ENCODE measurements at regions not wholly inside any gene's neighbourhood (a gene's known extent, or its start where the extent isn't known, plus 50 kb on each side); places are given as distances from the start of the nearest gene placed in this dataset.

- no peak for DNase-seq (ENCODE audit: low read depth)
- H3K4me3 ChIP-seq (ENCODE audit: control insufficient read depth, low read depth, low read length), result no peak overlapping the region
- TF ChIP-seq, protein P1, sequence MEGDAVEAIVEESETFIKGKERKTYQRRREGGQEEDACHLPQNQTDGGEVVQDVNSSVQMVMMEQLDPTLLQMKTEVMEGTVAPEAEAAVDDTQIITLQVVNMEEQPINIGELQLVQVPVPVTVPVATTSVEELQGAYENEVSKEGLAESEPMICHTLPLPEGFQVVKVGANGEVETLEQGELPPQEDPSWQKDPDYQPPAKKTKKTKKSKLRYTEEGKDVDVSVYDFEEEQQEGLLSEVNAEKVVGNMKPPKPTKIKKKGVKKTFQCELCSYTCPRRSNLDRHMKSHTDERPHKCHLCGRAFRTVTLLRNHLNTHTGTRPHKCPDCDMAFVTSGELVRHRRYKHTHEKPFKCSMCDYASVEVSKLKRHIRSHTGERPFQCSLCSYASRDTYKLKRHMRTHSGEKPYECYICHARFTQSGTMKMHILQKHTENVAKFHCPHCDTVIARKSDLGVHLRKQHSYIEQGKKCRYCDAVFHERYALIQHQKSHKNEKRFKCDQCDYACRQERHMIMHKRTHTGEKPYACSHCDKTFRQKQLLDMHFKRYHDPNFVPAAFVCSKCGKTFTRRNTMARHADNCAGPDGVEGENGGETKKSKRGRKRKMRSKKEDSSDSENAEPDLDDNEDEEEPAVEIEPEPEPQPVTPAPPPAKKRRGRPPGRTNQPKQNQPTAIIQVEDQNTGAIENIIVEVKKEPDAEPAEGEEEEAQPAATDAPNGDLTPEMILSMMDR (IDR thresholded peaks at IDR 0.05; ENCODE audit: control insufficient read depth, insufficient read depth, low read depth, low read length, missing control alignments), result no peak
Measured at GRCh38 chr5:39811381-39811780, 386.6 kb upstream of the DAB2 start.

DNA sequence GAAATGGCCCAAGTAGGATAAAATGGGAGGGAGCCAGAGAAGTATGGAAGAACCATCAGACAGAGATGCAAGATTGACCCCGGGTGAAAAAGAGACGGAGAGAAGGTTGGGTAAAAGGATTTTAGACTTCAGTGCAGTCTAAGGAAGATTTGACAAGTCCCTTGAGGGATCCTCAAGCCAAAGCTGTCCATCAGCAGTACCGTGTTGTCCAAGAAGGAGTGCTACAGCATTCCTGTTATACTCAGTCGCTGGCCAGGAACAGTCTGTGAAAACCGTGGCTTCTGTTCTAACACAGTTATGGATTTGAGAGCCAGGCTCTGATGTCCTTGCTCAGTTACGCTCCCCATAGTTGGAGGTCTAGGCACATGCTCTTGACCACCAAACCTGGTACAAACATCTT, 383.9 kb upstream of the DAB2 start:
- DNase-seq (ENCODE audit: low read depth), result no peak
- TF ChIP-seq, protein P1 (IDR thresholded peaks at IDR 0.05; ENCODE audit: control insufficient read depth, insufficient read depth, low read depth, low read length, missing control alignments), result no peak
- no peak overlapping the region for H3K4me3 ChIP-seq (ENCODE audit: control insufficient read depth, low read depth, low read length)

GRCh38 chr5:39801306-39801705, 376.5 kb upstream of the DAB2 start:
- H3K4me3 ChIP-seq (ENCODE audit: control insufficient read depth, low read depth, low read length), result no peak overlapping the region
- TF ChIP-seq, protein P1 (IDR thresholded peaks at IDR 0.05; ENCODE audit: control insufficient read depth, insufficient read depth, low read depth, low read length, missing control alignments), result no peak
- DNase-seq (ENCODE audit: low read depth), result no peak

DNA sequence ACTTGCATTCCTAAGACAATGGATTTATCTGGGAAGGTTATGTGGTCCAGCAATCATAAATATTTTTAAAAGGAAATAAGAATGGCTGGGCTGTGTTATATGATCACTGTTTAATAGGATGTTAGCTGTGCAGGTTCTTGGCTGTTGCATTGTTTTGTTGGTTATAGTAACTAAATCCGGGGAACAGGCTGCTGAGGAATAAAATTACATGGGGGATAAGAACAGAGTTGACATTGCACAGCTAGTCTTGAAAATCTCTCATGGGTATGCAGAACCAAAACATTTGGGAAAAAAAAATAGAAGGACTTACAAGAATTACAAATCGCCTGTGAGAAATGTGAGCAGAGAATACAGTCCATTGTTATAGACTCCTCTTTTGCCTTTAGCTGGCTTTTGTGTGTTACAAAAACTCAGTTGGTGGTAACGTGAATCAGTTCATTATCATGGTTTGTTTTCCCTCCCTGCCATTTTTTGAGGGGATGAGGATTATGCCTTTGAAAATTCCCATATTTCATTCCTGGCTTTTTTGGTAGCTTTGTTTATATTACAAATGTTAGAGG, 375.3 kb upstream of the DAB2 start:
- H3K4me3 ChIP-seq (ENCODE audit: control insufficient read depth, low read depth, low read length), result no peak overlapping the region
- DNase-seq (ENCODE audit: low read depth), result no peak
- TF ChIP-seq, protein P1 (IDR thresholded peaks at IDR 0.05; ENCODE audit: control insufficient read depth, insufficient read depth, low read depth, low read length, missing control alignments), result no peak

GRCh38 chr5:39799242-39799641, 374.5 kb upstream of the DAB2 start:
- no peak overlapping the region for H3K4me3 ChIP-seq (ENCODE audit: control insufficient read depth, low read depth, low read length)
- TF ChIP-seq, protein P1 (IDR thresholded peaks at IDR 0.05; ENCODE audit: control insufficient read depth, insufficient read depth, low read depth, low read length, missing control alignments), result no peak
- DNase-seq (ENCODE audit: low read depth), result no peak

GRCh38 chr5:39794513-39795210, 369.9 kb upstream of the DAB2 start:
- no peak for DNase-seq (ENCODE audit: low read depth)
- TF ChIP-seq, protein P1 (IDR thresholded peaks at IDR 0.05; ENCODE audit: control insufficient read depth, insufficient read depth, low read depth, low read length, missing control alignments), result no peak
- no peak overlapping the region for H3K4me3 ChIP-seq (ENCODE audit: control insufficient read depth, low read depth, low read length)
